C4-2B (cell line): ENCODE measurements at regions not wholly inside any gene's neighbourhood (a gene's known extent, or its start where the extent isn't known, plus 50 kb on each side); places are given as distances from the start of the nearest gene placed in this dataset.

Experiments
- ZFX ChIP-seq: fragments of 450-650 bp; IDR thresholded peaks from 2 replicates; pipeline ENCODE4 v1.6.1; 2017
- TF ChIP-seq, protein P1 (sequence below): fragments of 450-650 bp; conservative IDR thresholded peaks from 2 replicates; pipeline ENCODE4 v1.5.1; 2017; ENCODE audit warnings: mild to moderate bottlenecking

DNA sequence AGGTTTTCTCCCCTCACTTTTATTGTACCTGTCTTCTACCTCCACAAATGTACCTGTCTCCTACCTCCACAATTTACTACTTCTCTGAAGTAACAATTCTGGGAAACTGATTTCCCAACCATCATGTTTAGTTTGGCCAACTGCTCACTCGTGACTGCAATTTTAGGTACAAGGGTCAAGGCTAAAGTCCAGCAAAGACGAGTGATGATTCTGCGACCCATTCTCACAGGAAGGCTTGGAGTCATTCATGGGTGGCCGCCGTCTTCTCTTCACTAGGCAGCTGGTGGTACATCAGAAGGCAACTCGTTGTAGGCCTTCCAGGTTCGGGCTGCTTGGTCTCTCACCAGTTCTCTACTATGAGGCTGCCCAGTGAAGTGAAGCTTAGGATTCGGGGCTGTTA lies 483.8 kb upstream of the JARID2 start:
- TF ChIP-seq, protein P1, sequence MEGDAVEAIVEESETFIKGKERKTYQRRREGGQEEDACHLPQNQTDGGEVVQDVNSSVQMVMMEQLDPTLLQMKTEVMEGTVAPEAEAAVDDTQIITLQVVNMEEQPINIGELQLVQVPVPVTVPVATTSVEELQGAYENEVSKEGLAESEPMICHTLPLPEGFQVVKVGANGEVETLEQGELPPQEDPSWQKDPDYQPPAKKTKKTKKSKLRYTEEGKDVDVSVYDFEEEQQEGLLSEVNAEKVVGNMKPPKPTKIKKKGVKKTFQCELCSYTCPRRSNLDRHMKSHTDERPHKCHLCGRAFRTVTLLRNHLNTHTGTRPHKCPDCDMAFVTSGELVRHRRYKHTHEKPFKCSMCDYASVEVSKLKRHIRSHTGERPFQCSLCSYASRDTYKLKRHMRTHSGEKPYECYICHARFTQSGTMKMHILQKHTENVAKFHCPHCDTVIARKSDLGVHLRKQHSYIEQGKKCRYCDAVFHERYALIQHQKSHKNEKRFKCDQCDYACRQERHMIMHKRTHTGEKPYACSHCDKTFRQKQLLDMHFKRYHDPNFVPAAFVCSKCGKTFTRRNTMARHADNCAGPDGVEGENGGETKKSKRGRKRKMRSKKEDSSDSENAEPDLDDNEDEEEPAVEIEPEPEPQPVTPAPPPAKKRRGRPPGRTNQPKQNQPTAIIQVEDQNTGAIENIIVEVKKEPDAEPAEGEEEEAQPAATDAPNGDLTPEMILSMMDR, result no peak
- no peak for TF ChIP-seq ZFX
